Endothelial cell of umbilical vein (primary cell): ENCODE measurements at regions not wholly inside any gene's neighbourhood (a gene's known extent, or its start where the extent isn't known, plus 50 kb on each side); places are given as distances from the start of the nearest gene placed in this dataset.

Experiments used
- BruUV-seq: library from RNA; stranded (reverse); fragments of 400-500 nt; replicated peaks from 2 replicates; lab custom pipeline; 2021; lab: Mats Ljungman, UMichigan
- CTCF ChIA-PET: fragments of 300-600, 350-600 bp; sonication (Branson Sonifier 250); formaldehyde crosslinking; loops from one replicate; lab custom pipeline; 2021; ENCODE audit warnings: antibody characterized with exemption, inconsistent platforms; lab: Charles Lee
- POLR2A ChIA-PET: fragments of 300-600, 350-600 bp; sonication (Branson Sonifier 250); formaldehyde crosslinking; loops from one replicate; lab custom pipeline; 2021; ENCODE audit warnings: antibody characterized with exemption, inconsistent platforms; lab: Charles Lee
- DNase-seq: peaks from one replicate; pipeline ENCODE4 v3.0.0-alpha.2; 2011; ENCODE audit warnings: low read depth, low spot score
- FAIRE-seq: peaks from 2 replicates; lab custom pipeline; 2011; peaks lifted over from hg19 to GRCh38; lab: Jason Lieb, UNC
- H2AFZ ChIP-seq: 2 replicates; pipeline ENCODE4 v1.6.0; 2012; ENCODE audit warnings: low read depth, low read length, control low read depth, inconsistent platforms
- H3K27ac ChIP-seq: 2 replicates; pipeline ENCODE4 v1.5.1; 2011; ENCODE audit warnings: low read depth, mild to moderate bottlenecking, control low read depth, low read length, moderate library complexity; ENCODE audit not compliant: insufficient read depth
- H3K27me3 ChIP-seq, 2 experiments: 2 replicates each; pipeline versions ENCODE4 v1.6.0 to v1.6.1; 2011; ENCODE audit warnings: low read length in 2 of 2, mixed read lengths in 1 of 2; ENCODE audit not compliant: control insufficient read depth in 2 of 2, insufficient read depth in 2 of 2
- H3K36me3 ChIP-seq, 2 experiments: 2 replicates in 1 of 2; 3 replicates in 1 of 2; pipeline ENCODE4 v1.5.1; 2011; ENCODE audit warnings: low read length in 2 of 2, mild to moderate bottlenecking in 1 of 2, moderate library complexity in 1 of 2; ENCODE audit not compliant: control insufficient read depth in 2 of 2, insufficient read depth in 2 of 2; ENCODE audit errors: extremely low read depth in 1 of 2
- H3K4me1 ChIP-seq: 3 replicates; pipeline ENCODE4 v1.5.1; 2011; ENCODE audit warnings: mild to moderate bottlenecking, low read length; ENCODE audit not compliant: control insufficient read depth, insufficient read depth; ENCODE audit errors: extremely low read depth
- H3K4me2 ChIP-seq: 2 replicates; pipeline ENCODE4 v1.6.1; 2011; ENCODE audit warnings: low read length, control low read depth, mixed read lengths; ENCODE audit not compliant: insufficient read depth
- H3K4me3 ChIP-seq, 3 experiments: fragments of 200-600 bp in 1 of 3; sonication (generic), shearing (Covaris generic) in 1 of 3; replicated peaks in 1 of 3; 2 replicates each; pipeline ENCODE4 v1.5.1; 2011 to 2016; ENCODE audit warnings: control low read depth in 3 of 3, low read length in 3 of 3, mild to moderate bottlenecking in 2 of 3, inconsistent platforms in 1 of 3, low read depth in 1 of 3, moderate library complexity in 1 of 3; ENCODE audit not compliant: insufficient read depth in 1 of 3
- H3K79me2 ChIP-seq: 2 replicates; pipeline ENCODE4 v1.6.0; 2012; ENCODE audit warnings: low read length, inconsistent platforms; ENCODE audit not compliant: control insufficient read depth, insufficient read depth
- H3K9ac ChIP-seq: replicated peaks from 2 replicates; pipeline ENCODE3; 2011; ENCODE audit warnings: low read length, control low read depth; ENCODE audit not compliant: insufficient read depth; ENCODE audit errors: extremely low read depth
- H3K9me1 ChIP-seq: replicated peaks from 3 replicates; pipeline ENCODE4 v1.6.0; 2011; ENCODE audit warnings: mild to moderate bottlenecking, low read length; ENCODE audit not compliant: control insufficient read depth, insufficient read depth; ENCODE audit errors: extremely low read depth
- H3K9me3 ChIP-seq: replicated peaks from 2 replicates; pipeline ENCODE4 v1.5.1; 2012; ENCODE audit warnings: low read length, inconsistent platforms; ENCODE audit not compliant: control insufficient read depth, insufficient read depth
- H4K20me1 ChIP-seq: replicated peaks from 2 replicates; pipeline ENCODE3; 2011; ENCODE audit warnings: mild to moderate bottlenecking, low read length; ENCODE audit not compliant: control insufficient read depth, insufficient read depth; ENCODE audit errors: extremely low read depth
- CTCF ChIP-seq, 2 donors: IDR thresholded peaks; 1 replicate in 1 of 2; 2 replicates in 1 of 2; pipeline ENCODE4 v1.5.1; 2011; ENCODE audit warnings: low read length in 2 of 2, mild to moderate bottlenecking in 2 of 2, moderate library complexity in 2 of 2, control low read depth in 1 of 2, inconsistent platforms in 1 of 2, low read depth in 1 of 2; ENCODE audit not compliant: insufficient read depth in 1 of 2; ENCODE audit errors: extremely low read depth in 1 of 2
- EZH2 ChIP-seq: IDR thresholded peaks from 2 replicates; pipeline ENCODE4 v1.6.1; 2012; ENCODE audit warnings: borderline replicate concordance, low read depth, mild to moderate bottlenecking, moderate library complexity, low read length, inconsistent platforms; ENCODE audit not compliant: severe bottlenecking
- FOS ChIP-seq: IDR thresholded peaks from 2 replicates; pipeline ENCODE4 v1.6.1; 2011; ENCODE audit warnings: mild to moderate bottlenecking, low read length, moderate library complexity, borderline replicate concordance; ENCODE audit not compliant: insufficient read depth
- GATA2 ChIP-seq: IDR thresholded peaks from 2 replicates; pipeline ENCODE4 v1.7.0; 2011; ENCODE audit warnings: low read depth, mild to moderate bottlenecking, moderate library complexity, mixed read lengths, low read length; ENCODE audit not compliant: insufficient read length, insufficient read depth
- JUN ChIP-seq: IDR thresholded peaks from 2 replicates; pipeline ENCODE4 v1.6.1; 2011; ENCODE audit warnings: borderline replicate concordance, low read depth; ENCODE audit not compliant: insufficient read length, insufficient read depth
- MAX ChIP-seq: IDR thresholded peaks from 2 replicates; pipeline ENCODE4 v1.6.1; 2011; ENCODE audit not compliant: insufficient read depth, insufficient read length
- MYC ChIP-seq: IDR thresholded peaks from one replicate; pipeline ENCODE4 v1.6.1; 2011; ENCODE audit warnings: mild to moderate bottlenecking, low read depth, low read length
- POLR2A ChIP-seq: IDR thresholded peaks from 2 replicates; pipeline ENCODE4 v1.6.1; 2012; ENCODE audit warnings: low read depth, mild to moderate bottlenecking, control low read depth, low read length
- POLR2AphosphoS5 ChIP-seq: IDR thresholded peaks from 2 replicates; pipeline ENCODE4 v1.6.1; 2012; ENCODE audit warnings: low read depth, mild to moderate bottlenecking, control low read depth, low read length, moderate library complexity; ENCODE audit not compliant: insufficient read depth
- dilution Hi-C: fragments of 300-500 bp; cut with MboI; formaldehyde crosslinking; loops from one replicate; pipeline ENCODE4 v1.15.0; 2019; ENCODE audit warnings: low sequenced_read_pairs; ENCODE audit not compliant: extremely low pct_ligation_motif_present
- intact Hi-C: fragments of 100-400 bp; cut with micrococcal nuclease; formaldehyde crosslinking; loops from one replicate; pipeline ENCODE4 v1.10.0; 2022

GRCh38 chr5:135693371-135693955 lies 114.7 kb upstream of the CXCL14 start:
- H3K9ac ChIP-seq = no peak overlapping the region
- H3K9me1 ChIP-seq = no peaks in the 10 kb centered on the region
- FAIRE-seq = no peak
- TF ChIP-seq EZH2 (no peak), MYC (no peak), FOS (no peak), POLR2AphosphoS5 (no peak), CTCF (IDR thresholded peaks at IDR 0.05; ENCODE audit: extremely low read depth in 1 of 2, insufficient read depth in 1 of 2, low read depth in 1 of 2, low read length in 2 of 2) (no peak), GATA2 (no peak), JUN (no peak), MAX (no peak), POLR2A (no peak)
- no peaks in the 10 kb centered on the region for H3K9me3 ChIP-seq
- no peak overlapping the region for H3K27ac ChIP-seq
- no peaks in the 10 kb centered on the region for H4K20me1 ChIP-seq
- ChIA-PET POLR2A (no interaction called here), CTCF (no interaction called here)
- H3K4me3 ChIP-seq = no peak overlapping the region
- no peak overlapping the region for H2AFZ ChIP-seq
- H3K79me2 ChIP-seq = no peaks in the 10 kb centered on the region
- no peak for DNase-seq
- H3K4me2 ChIP-seq = no peak overlapping the region
- no TSS peak for BruUV-seq
- H3K36me3 ChIP-seq = no peaks in the 10 kb centered on the region
- H3K27me3 ChIP-seq = no peaks in the 10 kb centered on the region
- intact Hi-C loops (no loop called here), dilution Hi-C loops (no loop called here)
- H3K4me1 ChIP-seq = no peaks in the 10 kb centered on the region
